HG02678 (cell line): ENCODE measurements at regions not wholly inside any gene's neighbourhood (a gene's known extent, or its start where the extent isn't known, plus 50 kb on each side); places are given as distances from the start of the nearest gene placed in this dataset.
"Not testable (repeated sequence)": the region's sequence is repeated elsewhere in the genome, so short reads cannot be mapped to it uniquely, and the experiment has no call there.

Source experiments
- ATAC-seq: cut with Tn5 transposase; IDR thresholded peaks from one replicate; pipeline ENCODE4 v1.9.1; 2021; ENCODE audit warnings: mild to moderate bottlenecking, moderate library complexity; ENCODE audit not compliant: unreplicated experiment

- ATAC-seq: no peak
Measured at GRCh38 chr9:96133321-96134021, 168.5 kb downstream of the HSD17B3 start.

GRCh38 chr9:96131825-96132224 lies 170.2 kb downstream of the HSD17B3 start:
- no peak for ATAC-seq

GRCh38 chr9:96130970-96131369 lies 171.0 kb downstream of the HSD17B3 start:
- no peak for ATAC-seq

DNA sequence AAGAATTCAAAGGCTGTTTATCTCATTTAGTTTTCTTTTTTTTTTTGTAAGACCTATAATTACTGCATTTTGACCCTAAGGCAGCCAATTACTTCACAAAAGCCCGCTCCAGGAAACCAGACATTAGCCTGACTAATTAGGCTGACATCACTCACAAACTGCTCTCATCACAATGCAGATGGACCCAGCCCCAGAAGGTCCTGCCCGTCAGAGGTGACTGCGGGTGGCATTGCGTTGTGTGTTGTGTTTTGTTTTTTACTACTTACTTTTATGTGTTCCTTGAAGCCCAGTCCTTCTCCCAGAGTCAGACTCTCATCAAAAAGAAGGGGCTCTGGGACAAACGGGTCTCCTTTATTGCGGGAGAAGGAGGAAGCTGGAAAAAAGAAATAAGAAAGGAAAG lies 172.2 kb downstream of the HSD17B3 start:
- no peak for ATAC-seq

- ATAC-seq: no peak
Measured at GRCh38 chr9:96128880-96129279, 173.1 kb downstream of the HSD17B3 start.

DNA sequence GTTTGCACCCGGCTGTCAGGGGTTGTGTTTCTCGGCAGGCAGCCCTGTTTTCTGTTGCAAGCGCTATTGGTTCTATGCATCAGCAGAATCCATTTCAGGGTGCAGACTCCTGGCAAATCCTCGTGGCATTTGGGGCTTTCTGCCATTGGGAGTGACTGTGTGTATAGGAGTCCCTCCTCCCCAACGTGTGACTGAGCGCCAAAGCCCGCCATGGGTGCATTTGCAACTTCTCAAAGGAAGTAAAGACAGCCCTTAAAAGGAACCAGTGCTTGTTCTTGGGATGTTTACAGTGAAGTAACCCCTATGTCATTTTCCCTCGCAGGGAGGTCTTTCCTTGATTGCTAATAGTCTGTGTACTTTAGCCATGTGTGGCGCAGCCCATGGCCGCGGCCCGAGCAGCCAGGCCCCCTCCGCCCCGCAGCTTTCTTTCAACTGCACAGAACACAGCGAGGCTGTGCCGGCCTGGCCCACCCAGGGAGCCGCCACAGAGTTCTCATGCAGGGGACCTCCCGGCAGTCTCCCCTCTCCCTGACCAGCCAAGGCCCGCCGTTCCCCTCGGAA lies 175.6 kb downstream of the HSD17B3 start:
- ATAC-seq: no peak

DNA sequence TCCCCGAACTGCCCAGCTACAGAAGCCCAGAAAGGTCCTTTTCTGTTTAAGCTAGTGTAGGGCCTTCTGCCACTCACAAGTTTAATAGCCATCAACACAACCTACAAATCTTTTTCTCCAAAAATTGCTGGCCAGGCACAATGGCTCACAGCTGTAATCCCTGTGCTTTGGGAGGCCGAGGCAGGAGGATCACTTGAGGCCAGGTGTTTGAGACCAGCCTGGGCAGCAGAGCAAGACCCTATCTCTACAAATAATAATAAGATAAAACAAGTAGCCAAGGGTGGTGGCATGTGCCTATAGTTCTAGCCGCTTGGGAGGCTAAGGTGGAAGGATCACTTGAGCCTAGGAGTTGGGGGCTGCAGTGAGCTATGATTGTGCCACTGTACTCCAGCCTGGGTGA lies 176.4 kb downstream of the HSD17B3 start:
- ATAC-seq: no peak

- no peak for ATAC-seq
Measured at GRCh38 chr9:96122751-96123150, 179.2 kb downstream of the HSD17B3 start.

- no peak for ATAC-seq
Measured at GRCh38 chr9:96122282-96122681, 179.7 kb downstream of the HSD17B3 start.

GRCh38 chr9:96121136-96121535 lies 180.8 kb downstream of the HSD17B3 start:
- no peak for ATAC-seq

GRCh38 chr9:96117398-96118080 lies 184.4 kb downstream of the HSD17B3 start:
- ATAC-seq: no peak

DNA sequence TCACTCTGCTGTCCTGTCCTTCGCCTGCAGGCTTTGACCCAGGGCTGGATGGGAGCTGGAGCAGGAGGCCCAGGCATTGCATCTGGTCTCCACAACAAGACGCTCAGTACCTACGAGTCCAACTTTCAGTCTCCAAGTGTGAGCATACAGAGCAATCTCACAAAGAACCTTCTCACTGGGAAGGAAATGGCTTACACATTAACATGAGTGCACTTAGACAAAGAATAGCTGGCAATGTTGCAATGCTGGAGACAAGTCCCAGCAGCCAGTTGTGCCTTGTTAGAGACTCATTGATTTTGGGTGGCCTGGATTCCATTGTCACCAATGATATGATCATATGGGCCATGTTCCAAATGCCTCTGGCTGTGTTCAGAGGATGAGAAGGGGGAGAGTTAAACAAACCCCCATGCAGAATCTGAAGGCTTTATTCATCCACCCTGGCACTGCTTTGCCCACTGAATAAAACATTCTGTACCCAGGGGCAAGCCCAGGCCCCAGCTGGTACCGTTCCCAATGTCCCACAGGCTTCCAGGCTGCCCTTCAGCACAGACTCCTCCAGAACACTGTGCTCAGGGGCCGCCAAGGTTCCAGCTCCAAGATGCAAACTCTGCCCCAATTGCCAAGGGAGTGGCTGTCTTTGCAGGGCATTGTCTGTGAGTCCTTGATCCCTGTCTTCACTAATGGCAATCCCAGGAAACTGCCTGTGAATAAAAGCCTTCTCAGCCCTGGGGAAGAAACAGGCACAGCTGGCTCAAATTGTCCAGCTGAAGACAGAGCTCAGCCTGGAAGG lies 185.5 kb downstream of the HSD17B3 start:
- ATAC-seq: no peak

- ATAC-seq: no peak
Measured at GRCh38 chr9:96115836-96116235, 186.1 kb downstream of the HSD17B3 start.

GRCh38 chr9:96113032-96113431 lies 188.9 kb downstream of the HSD17B3 start:
- ATAC-seq: no peak

DNA sequence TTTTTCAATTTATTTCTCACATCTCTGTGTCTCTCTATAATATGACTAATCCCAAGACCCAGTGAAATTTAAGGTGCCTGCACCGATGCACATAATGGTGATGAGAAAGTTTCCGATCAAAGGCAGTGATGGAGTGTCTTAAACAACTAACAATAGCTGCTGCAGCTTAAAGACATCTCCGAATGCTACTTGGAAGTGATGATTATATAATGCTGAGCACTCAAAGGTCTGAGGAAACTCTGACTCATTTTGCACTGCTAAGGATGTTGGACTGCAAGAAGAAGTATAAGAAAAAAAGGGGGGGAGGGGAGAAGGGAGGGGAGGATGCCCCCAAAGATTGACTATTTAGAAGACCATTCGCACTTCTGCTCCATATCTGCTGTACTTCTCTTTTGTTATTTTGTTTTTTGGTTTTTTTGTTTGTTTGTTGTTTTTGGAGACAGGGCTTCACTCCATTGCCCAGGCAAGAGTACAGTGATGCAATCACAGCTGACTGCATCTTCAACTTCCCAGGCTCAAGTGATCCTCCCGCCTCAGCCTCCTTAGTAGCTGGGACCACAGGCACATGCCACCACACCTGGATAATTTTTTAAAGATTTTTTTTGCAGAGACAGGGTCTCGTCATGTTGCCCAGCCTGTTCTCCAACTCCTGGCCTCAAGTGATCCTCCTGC lies 192.2 kb downstream of the HSD17B3 start:
- ATAC-seq: no peak

- no peak for ATAC-seq
Measured at GRCh38 chr9:96108691-96109380, 193.1 kb downstream of the HSD17B3 start.

GRCh38 chr9:96107436-96107835 lies 194.5 kb downstream of the HSD17B3 start:
- ATAC-seq: no peak

DNA sequence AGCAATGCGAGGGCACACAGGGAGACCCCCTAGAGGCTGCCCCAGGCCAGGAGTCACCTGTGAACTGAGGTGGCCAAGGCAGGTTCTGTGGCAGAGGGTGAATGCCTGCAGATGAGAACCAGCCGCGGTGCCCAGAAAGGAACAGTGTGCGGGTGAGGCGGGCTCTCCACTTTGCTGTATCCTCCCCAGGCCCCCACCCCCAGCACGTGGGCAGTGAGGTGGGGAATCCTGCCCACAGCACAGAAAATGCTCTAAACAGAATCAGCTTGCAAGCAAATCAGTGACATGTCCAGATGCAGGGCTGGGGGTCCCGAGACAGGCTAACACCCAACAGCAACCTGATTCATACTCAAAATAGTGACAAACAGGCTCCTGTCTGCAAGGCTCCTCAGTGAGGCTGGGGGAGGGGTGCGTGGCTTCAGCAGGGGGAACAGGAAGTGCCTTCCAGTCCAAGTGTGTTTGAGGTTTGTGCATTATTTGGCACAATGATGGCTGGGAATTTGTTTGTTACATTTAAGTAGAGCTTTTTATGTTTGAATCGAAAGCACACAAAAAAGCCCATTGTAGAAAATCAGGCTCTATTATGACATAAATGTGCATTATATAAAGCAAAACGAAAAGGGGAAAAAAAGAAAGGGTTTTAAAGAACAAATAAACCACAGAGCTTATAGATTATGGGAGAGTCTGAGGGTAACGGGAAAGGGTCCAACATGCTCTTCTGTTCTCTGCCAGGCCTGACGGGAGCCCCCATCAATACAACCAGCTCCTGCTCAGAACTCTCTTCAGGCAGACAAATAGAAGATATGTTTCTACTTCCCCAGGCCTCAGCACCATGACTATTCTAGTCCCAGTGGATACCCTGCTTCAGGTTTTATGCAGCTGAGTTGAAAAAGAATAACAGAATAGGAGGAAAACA lies 201.3 kb downstream of the HSD17B3 start:
- ATAC-seq: no peak

- ATAC-seq: not testable (repeated sequence)
Measured at GRCh38 chr9:96090630-96091029, 211.3 kb downstream of the HSD17B3 start.
